ENCODE measurements at regions not wholly inside any gene's neighbourhood (a gene's known extent, or its start where the extent isn't known, plus 50 kb on each side); places are given as distances from the start of the nearest gene placed in this dataset.

DNA sequence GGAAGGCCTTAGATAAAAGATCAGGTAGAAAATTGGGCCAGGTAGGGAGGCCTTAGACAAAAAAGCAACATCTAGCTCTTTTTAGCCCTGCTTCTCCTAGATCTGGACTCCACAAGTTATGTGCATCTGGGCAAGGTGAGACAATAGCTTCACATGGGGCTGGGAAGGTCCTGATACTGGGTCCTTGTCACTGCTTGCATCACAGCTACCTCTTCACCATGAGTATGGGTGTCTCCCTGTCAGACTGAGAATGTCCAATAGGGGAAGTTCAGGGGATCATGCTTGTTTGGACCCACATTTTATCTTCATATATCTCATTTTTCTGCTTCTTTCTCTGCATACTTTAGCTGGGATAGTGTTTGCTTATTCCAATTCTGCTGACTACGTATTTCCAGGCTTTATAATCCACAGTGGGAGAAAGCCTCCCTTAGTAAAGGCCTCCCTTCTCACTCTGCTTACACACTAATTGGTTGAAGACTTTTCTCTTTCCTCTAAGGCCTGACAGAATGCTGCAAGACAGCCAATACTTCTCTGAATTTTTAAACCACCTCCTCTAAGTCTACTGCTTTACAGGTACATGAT lies 189.6 kb downstream of the CYRIA start:
- intact Hi-C loops (cut with DNase I) = no loop called here
- ATAC-seq (no peak), DNase-seq (ENCODE audit: low spot score) (no peak)

GRCh38 chr2:16475586-16475985 lies 190.0 kb downstream of the CYRIA start:
- no peak for DNase-seq (ENCODE audit: low spot score)
- intact Hi-C loops (cut with DNase I) = no loop called here
- ATAC-seq = no peak

DNA sequence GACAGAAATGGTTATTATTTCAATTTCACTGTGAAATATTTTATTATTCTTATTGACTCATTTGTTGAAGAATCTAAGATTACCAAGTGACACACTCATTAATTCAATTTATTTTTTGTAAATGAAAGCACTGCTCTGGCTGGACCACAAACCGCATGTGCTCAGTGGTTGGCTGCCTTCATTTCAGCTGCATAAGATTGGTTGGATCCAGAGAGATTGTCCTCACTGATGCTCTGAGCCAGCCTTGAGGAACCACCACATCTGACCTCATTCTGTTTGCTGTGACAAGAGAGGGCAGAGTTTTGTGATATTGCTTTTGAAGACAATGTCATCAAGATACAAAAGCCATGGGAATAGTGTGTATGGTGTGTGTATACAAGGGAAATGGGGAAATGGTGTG lies 192.1 kb downstream of the CYRIA start:
- ATAC-seq (no peak), DNase-seq (ENCODE audit: low spot score) (no peak)
- intact Hi-C loops (cut with DNase I) = no loop called here

DNA sequence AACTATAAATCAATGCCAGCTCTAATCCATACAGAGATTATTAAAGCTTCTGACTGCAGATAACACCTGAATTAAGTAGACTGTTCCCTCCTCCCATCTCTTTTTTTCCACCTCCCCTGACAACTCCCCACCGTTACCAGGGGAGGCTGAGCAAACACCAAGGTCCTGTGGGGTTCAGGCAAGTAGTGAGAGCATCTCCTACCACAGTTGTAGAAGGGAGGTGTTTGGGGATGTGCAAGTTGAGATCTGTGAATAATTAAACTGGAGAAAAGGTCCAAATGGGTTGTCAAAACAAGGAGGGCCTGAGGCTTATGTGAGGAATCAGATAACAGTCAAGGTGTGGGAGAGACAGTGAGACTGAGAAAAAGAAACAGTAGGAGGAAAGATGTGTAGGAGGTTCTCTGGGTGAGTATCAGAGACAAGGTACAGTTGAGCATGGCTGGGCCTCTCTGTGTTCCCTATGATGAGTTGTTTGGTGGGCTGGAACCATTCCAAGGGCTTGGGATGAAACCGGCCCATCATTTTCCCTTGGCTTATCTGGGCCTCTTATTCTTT lies 194.6 kb downstream of the CYRIA start:
- ATAC-seq (no peak), DNase-seq (ENCODE audit: low spot score) (no peak)
- intact Hi-C loops (cut with DNase I) = no loop called here

- no peak for DNase-seq (ENCODE audit: low spot score)
- no peak for ATAC-seq
- intact Hi-C loops (cut with DNase I) = no loop called here
These were observed 198.8 kb downstream of the CYRIA start for GRCh38 chr2:16466821-16467151.

GRCh38 chr2:16466133-16466820 lies 199.4 kb downstream of the CYRIA start:
- intact Hi-C loops (cut with DNase I) = no loop called here
- DNase-seq (ENCODE audit: low spot score) (no peak), ATAC-seq (no peak)

- no peak for ATAC-seq
- intact Hi-C loops (cut with DNase I) = no loop called here
- DNase-seq (ENCODE audit: low spot score) = no peak
These were observed 201.0 kb downstream of the CYRIA start for GRCh38 chr2:16464641-16465040.

DNA sequence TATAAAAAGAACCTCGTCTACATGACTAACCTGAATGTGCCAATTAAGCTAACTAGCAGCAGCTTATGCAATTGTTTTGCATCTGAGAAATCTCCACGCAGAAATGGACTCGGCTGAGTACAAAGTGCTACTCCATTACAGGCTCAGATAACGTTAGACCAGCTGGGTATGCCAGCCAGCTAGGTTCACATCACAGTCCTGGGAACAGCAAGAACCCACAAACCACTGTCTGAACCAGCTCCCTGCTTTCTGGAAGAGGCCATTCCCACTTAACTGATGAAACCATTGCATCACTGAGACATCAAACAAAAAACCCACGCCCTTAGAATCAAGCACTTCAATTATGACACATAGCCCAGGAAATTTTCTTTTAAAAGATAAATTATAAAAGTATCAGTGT lies 202.7 kb downstream of the CYRIA start:
- ATAC-seq (no peak), DNase-seq (ENCODE audit: low spot score) (no peak)
- intact Hi-C loops (cut with DNase I) = no loop called here

- no peak for DNase-seq (ENCODE audit: low spot score)
- ATAC-seq = no peak
- intact Hi-C loops (cut with DNase I) = no loop called here
These were observed 204.0 kb downstream of the CYRIA start for GRCh38 chr2:16461672-16462071.

GRCh38 chr2:16459606-16460005 lies 206.0 kb downstream of the CYRIA start:
- ATAC-seq (no peak), DNase-seq (ENCODE audit: low spot score) (no peak)

GRCh38 chr2:16454621-16455020 lies 211.0 kb downstream of the CYRIA start:
- no peak for ATAC-seq
- no peak for DNase-seq (ENCODE audit: low spot score)
- intact Hi-C loops (cut with DNase I) = no loop called here

More at GRCh38 chr2:16459606-16460005, 206.0 kb downstream of the CYRIA start:
- intact Hi-C loops (cut with DNase I) = no loop called here

DNA sequence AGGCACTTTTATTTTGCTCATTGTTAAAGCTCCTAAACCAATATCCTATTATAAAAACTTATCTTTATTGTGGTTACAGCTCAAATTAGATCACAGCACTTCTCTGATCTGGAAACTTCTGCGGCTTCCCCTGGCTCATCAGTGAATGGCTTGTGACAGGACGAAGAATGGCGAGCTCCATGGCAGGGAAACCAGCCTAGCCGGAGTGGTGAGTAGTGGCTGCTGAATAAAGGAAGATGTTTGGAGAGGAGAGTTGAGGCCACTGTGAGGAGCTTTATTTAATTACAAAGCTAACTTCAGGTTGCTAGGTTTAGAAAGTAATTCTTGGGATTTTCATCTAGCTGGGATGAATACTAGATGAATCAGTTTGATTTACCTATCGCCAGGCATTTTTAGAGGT lies 213.5 kb downstream of the CYRIA start:
- intact Hi-C loops (cut with DNase I) = no loop called here
- DNase-seq (ENCODE audit: low spot score) = no peak
- ATAC-seq = no peak

- intact Hi-C loops (cut with DNase I) = no loop called here
- ATAC-seq = no peak
- no peak for DNase-seq (ENCODE audit: low spot score)
These were observed 218.9 kb downstream of the CYRIA start for GRCh38 chr2:16446706-16447105.

DNA sequence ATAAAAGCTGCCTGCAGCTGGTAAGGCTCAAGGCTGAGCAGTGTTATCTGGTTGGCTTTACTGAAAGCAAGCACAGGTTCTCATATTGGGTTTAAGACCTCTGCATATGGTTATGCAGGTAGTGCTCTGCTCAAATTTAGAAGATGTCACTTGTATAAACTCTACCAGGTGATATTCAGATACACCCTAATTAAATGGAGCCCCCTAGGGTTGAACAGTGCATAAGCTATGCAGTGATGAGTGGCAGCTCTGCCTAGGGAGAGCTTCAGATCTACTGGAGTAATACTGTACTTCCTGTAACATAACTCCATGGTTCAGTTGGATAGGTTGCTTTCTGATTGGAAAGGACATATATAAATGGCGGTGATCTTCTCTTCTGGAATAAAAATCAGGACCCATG lies 222.7 kb downstream of the CYRIA start:
- no peak for ATAC-seq
- intact Hi-C loops (cut with DNase I) = no loop called here
- no peak for DNase-seq (ENCODE audit: low spot score)

DNA sequence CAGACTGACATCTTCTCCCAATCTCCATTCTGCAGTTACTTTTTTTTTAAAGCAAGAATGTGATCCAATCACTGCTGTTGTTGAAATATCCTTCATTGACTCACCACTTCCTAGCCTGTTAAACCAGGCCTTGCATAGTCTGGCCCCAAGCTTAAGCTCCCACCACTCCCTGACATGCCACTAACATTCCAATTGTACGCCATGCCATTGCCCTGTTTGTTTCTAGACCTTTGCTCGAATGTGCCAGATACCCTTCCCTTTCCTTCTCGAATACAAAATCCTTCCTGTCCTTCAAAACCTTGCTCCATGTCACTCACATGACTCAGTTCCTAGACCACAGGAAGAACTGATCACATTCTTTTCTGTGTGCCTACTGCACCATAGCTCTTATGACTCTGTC lies 224.2 kb downstream of the CYRIA start:
- no peak for DNase-seq (ENCODE audit: low spot score)
- intact Hi-C loops (cut with DNase I) = no loop called here
- no peak for ATAC-seq

DNA sequence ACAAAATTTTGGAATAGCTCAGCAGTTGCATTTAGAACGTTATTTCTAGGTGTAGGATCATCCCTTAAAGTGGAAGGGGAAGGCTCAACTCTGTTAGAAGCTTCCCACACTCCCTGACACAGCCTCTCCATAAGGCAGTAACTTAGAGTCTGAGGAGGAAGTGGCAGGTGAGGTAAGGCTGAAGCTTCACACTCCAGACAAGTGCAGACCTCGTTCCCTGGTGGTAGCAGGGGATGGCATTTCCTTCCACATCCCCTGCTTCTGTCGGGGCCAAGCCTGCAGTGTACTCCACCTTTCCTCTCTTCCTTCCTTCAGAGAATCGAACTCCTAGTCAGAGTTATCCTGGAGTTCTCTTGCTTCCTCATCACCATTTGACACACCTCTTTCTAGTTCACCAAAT lies 224.7 kb downstream of the CYRIA start:
- intact Hi-C loops (cut with DNase I) = no loop called here
- ATAC-seq (no peak), DNase-seq (ENCODE audit: low spot score) (no peak)

- DNase-seq (ENCODE audit: low spot score) = no peak
- ATAC-seq = no peak
- intact Hi-C loops (cut with DNase I) = no loop called here
These were observed 226.9 kb downstream of the CYRIA start for GRCh38 chr2:16438613-16439321.

- DNase-seq (ENCODE audit: low spot score) (no peak), ATAC-seq (no peak)
- intact Hi-C loops (cut with DNase I) = no loop called here
These were observed 228.4 kb downstream of the CYRIA start for GRCh38 chr2:16437189-16437588.

DNA sequence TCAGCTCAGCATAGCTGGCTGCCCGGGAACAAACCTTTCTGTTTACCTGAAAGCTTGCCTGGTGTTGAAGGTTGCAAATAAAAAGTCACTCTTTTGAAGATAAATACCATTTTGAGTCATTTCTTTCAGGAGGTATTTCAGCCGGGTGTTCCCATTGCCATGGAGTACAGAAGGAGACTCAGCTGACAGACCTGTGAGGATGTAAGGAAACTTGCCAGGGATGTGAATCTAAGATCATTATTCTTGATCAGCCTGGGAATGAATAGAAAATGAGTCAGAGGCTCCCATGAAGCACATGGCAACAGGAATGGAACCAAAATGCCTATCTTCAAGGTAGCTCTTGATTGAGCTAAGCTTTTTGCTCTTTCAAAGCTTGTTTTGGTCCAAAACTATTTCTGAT lies 231.2 kb downstream of the CYRIA start:
- DNase-seq (ENCODE audit: low spot score) = no peak
- ATAC-seq = no peak
- intact Hi-C loops (cut with DNase I) = no loop called here

- DNase-seq (ENCODE audit: low spot score) = no peak
- intact Hi-C loops (cut with DNase I) = no loop called here
- ATAC-seq = no peak
These were observed 234.8 kb downstream of the CYRIA start for GRCh38 chr2:16430846-16431245.
